ENCODE measurements at regions not wholly inside any gene's neighbourhood (a gene's known extent, or its start where the extent isn't known, plus 50 kb on each side); places are given as distances from the start of the nearest gene placed in this dataset.

- no peak for TF ChIP-seq CTCF (IDR thresholded peaks at IDR 0.05 in 8 of 11, conservative IDR thresholded peaks at IDR 0.05 in 3 of 11)
- TF ChIP-seq POLR2AphosphoS5 (IDR thresholded peaks at IDR 0.05), result no peak
- TF ChIP-seq POLR2A (IDR thresholded peaks at IDR 0.05), result no peak
Measured at GRCh38 chr3:68059628-68060152, 405.3 kb upstream of the SUCLG2 start.
